OCI-LY7 (cell line): ENCODE measurements at regions not wholly inside any gene's neighbourhood (a gene's known extent, or its start where the extent isn't known, plus 50 kb on each side); places are given as distances from the start of the nearest gene placed in this dataset.
"Not testable (repeated sequence)": the region's sequence is repeated elsewhere in the genome, so short reads cannot be mapped to it uniquely, and the experiment has no call there.

Experiments
- CTCF ChIP-seq: fragments of 200-600 bp; sonication (generic); conservative IDR thresholded peaks from 2 replicates; pipeline ENCODE4 v1.5.1; 2014; ENCODE audit warnings: mild to moderate bottlenecking, antibody characterized with exemption, low read length, moderate library complexity, mixed read lengths
- EZH2phosphoT487 ChIP-seq: fragments of 200-600 bp; sonication (generic); IDR thresholded peaks from 2 replicates; pipeline ENCODE4 v1.6.1; 2018; ENCODE audit warnings: low read depth, borderline replicate concordance, mild to moderate bottlenecking, mixed run types, antibody characterized with exemption, low read length, moderate library complexity, mixed read lengths

DNA sequence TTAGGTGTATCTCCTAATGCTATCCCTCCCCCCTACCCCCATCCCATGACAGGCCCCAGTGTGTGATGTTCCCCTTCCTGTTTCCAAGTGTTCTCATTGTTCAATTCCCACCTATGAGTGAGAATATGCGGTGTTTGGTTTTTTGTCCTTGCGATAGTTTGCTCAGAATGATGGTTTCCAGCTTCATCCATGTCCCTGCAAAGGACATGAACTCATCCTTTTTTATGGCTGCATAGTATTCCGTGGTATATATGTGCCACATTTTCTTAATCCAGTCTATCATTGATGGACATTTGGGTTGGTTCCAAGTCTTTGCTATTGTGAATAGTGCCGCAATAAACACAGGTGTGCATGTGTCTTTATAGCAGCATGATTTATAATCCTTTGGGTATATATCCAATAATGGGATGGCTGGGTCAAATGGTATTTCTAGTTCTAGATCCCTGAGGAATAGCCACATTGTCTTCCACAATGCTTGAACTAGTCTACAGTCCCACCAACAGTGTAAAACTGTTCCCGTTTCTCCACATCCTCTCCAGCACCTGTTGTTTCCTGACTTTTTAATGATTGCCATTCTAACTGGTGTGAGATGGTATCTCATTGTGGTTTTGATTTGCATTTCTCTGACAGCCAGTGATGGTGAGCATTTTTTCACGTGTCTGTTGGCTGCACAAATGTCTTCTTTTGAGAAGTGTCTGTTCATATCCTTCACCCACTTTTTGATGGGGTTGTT is 71.5 kb upstream of the VPREB1 start:
- TF ChIP-seq CTCF, EZH2phosphoT487: not testable (repeated sequence)
